Esophagus muscularis mucosa (tissue), 3 donors: ENCODE measurements at regions not wholly inside any gene's neighbourhood (a gene's known extent, or its start where the extent isn't known, plus 50 kb on each side); places are given as distances from the start of the nearest gene placed in this dataset.

Experiments
- CTCF ChIP-seq, 3 experiments: fragments of 200-600 bp in 2 of 3; fragments of 450-650 bp in 1 of 3; sonication (generic) in 2 of 3; IDR thresholded peaks; one replicate each; pipeline ENCODE4 v1.5.1; 2017 to 2019; ENCODE audit warnings: antibody characterized with exemption in 3 of 3, mild to moderate bottlenecking in 2 of 3, moderate library complexity in 1 of 3
- POLR2A ChIP-seq: fragments of 450-650 bp; IDR thresholded peaks from one replicate; pipeline ENCODE4 v1.6.1; 2017; ENCODE audit warnings: antibody characterized with exemption, moderate library complexity, mild to moderate bottlenecking, low read depth
- POLR2AphosphoS5 ChIP-seq, 2 donors: sonication (generic); formaldehyde crosslinking; IDR thresholded peaks; one replicate each; pipeline ENCODE4 v1.6.1; 2017; ENCODE audit warnings: antibody characterized with exemption in 2 of 2

- TF ChIP-seq POLR2A (no peak), POLR2AphosphoS5 (IDR thresholded peaks at IDR 0.05) (no peak), CTCF (IDR thresholded peaks at IDR 0.05) (no peak)
Observed at GRCh38 chr7:46033592-46033991, 112.5 kb upstream of the IGFBP3 start.
